ENCODE measurements at regions not wholly inside any gene's neighbourhood (a gene's known extent, or its start where the extent isn't known, plus 50 kb on each side); places are given as distances from the start of the nearest gene placed in this dataset.

DNA sequence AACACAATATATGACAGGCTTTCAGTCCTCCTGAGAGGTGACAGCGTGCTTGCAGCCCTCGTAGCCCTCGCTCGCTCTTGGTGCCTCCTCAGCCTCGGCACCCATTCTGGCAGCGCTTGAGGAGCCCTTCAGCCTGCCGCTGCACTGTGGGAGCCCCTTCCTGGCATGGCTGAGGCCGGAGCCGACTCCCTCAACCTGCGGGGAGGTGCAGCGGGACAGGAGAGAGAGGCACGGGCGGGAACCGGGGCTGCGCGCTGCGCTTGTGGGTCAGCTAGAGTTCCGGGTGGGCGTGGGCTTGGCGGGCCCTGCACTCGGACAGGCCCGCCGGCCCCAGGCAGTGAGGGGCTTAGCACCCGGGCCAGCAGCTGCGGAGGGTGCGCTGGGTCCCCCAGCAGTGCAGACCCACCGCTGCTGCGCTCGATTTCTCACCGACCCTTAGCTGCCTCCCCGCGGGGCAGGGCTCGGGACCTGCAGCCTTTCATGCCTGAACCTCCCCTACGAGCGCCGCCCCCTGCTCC lies 60.4 kb upstream of the HRH1 start:
- no peak for TF ChIP-seq CTCF (IDR thresholded peaks at IDR 0.05)
- no peak for TF ChIP-seq EP300 (IDR thresholded peaks at IDR 0.05)
- TF ChIP-seq POLR2A (IDR thresholded peaks at IDR 0.05), result no peak
